SK-N-SH (cell line): ENCODE measurements at regions not wholly inside any gene's neighbourhood (a gene's known extent, or its start where the extent isn't known, plus 50 kb on each side); places are given as distances from the start of the nearest gene placed in this dataset.

Source experiments
- CTCF ChIA-PET: fragments of 300-600, 350-600 bp; formaldehyde crosslinking; extraction: SDS; loops from one replicate; lab custom pipeline; 2021; lab: Yijun Ruan, JAX
- POLR2A ChIA-PET: fragments of 350-600 bp; sonication (Branson Sonifier 250); formaldehyde crosslinking; extraction: SDS; loops from one replicate; lab custom pipeline; 2020; ENCODE audit warnings: antibody characterized with exemption, inconsistent platforms; lab: Yijun Ruan, JAX
- DNase-seq: peaks from one replicate; pipeline ENCODE4 v3.0.0; 2012
- H2AFZ ChIP-seq: fragments of 200-600 bp; sonication (generic); 2 replicates; pipeline ENCODE4 v1.8.1; 2016; ENCODE audit warnings: antibody characterized with exemption, mild to moderate bottlenecking, low read depth
- H3F3A ChIP-seq: fragments of 200-600 bp; sonication (generic); replicated peaks from 2 replicates; pipeline ENCODE3; 2016; ENCODE audit warnings: antibody characterized with exemption, mild to moderate bottlenecking; ENCODE audit not compliant: insufficient read depth
- H3K27ac ChIP-seq, 2 experiments: fragments of 200-500 bp in 1 of 2; fragments of 200-600 bp in 1 of 2; sonication (Bioruptor generic) in 1 of 2; sonication (generic), shearing (Covaris generic) in 1 of 2; 2 replicates each; pipeline versions ENCODE4 v1.5.1 to v1.6.1; 2014 to 2016; ENCODE audit warnings: low read depth in 2 of 2, inconsistent platforms in 1 of 2, low read length in 1 of 2, mild to moderate bottlenecking in 1 of 2, mixed read lengths in 1 of 2
- H3K27me3 ChIP-seq: fragments of 200-600 bp; sonication (generic), shearing (Covaris generic); 2 replicates; pipeline ENCODE4 v1.6.1; 2016; ENCODE audit warnings: mixed run types; ENCODE audit not compliant: insufficient read depth
- H3K36me3 ChIP-seq, 2 experiments: fragments of 200-500 bp in 1 of 2; fragments of 200-600 bp in 1 of 2; sonication (Bioruptor generic) in 1 of 2; sonication (generic) in 1 of 2; replicated peaks in 1 of 2; 2 replicates each; pipeline versions ENCODE3 to v1.5.1; 2014 to 2016; ENCODE audit warnings: low read length in 1 of 2, mild to moderate bottlenecking in 1 of 2; ENCODE audit not compliant: insufficient read depth in 2 of 2, control insufficient read depth in 1 of 2
- H3K4me1 ChIP-seq, 2 experiments: fragments of 200-500 bp in 1 of 2; fragments of 200-600 bp in 1 of 2; sonication (Bioruptor generic) in 1 of 2; sonication (generic), shearing (Covaris generic) in 1 of 2; 2 replicates each; pipeline versions ENCODE4 v1.5.1 to v1.6.1; 2014 to 2016; ENCODE audit warnings: low read depth in 1 of 2, low read length in 1 of 2, mixed run types in 1 of 2; ENCODE audit not compliant: insufficient read depth in 2 of 2, control insufficient read depth in 1 of 2
- H3K4me2 ChIP-seq: fragments of 200-600 bp; sonication (generic), shearing (Covaris generic); 2 replicates; pipeline ENCODE4 v1.6.1; 2017; ENCODE audit warnings: mixed run types
- H3K4me3 ChIP-seq, 2 experiments: fragments of 200-500 bp in 1 of 2; fragments of 200-600 bp in 1 of 2; sonication (Bioruptor generic) in 1 of 2; sonication (generic), shearing (Covaris generic) in 1 of 2; 2 replicates each; pipeline versions ENCODE4 v1.5.1 to v1.8.1; 2014 to 2016; ENCODE audit warnings: low read depth in 2 of 2, inconsistent platforms in 1 of 2, low read length in 1 of 2, mild to moderate bottlenecking in 1 of 2, mixed read lengths in 1 of 2, moderate library complexity in 1 of 2
- H3K79me2 ChIP-seq: fragments of 200-600 bp; sonication (generic); 2 replicates; pipeline ENCODE4 v1.8.1; 2017; ENCODE audit warnings: mild to moderate bottlenecking; ENCODE audit not compliant: insufficient read depth
- H3K9ac ChIP-seq: fragments of 200-600 bp; sonication (generic); 2 replicates; pipeline ENCODE4 v1.6.1; 2017; ENCODE audit warnings: mixed run types
- H3K9me2 ChIP-seq: fragments of 200-600 bp; sonication (generic); 2 replicates; pipeline ENCODE4 v1.6.1; 2017; ENCODE audit warnings: mixed run types
- H3K9me3 ChIP-seq: fragments of 200-600 bp; sonication (generic); 2 replicates; pipeline ENCODE4 v1.6.1; 2017; ENCODE audit warnings: mixed run types, mild to moderate bottlenecking, moderate library complexity
- H4K20me1 ChIP-seq: fragments of 200-600 bp; sonication (generic); 2 replicates; pipeline ENCODE4 v1.6.1; 2017; ENCODE audit warnings: mild to moderate bottlenecking, mixed run types; ENCODE audit not compliant: insufficient read depth
- EP300 ChIP-seq, 2 experiments: IDR thresholded peaks; 2 replicates each; pipeline versions ENCODE4 v1.4.0 to v1.6.1; 2012; ENCODE audit warnings: borderline replicate concordance in 1 of 2, low read depth in 1 of 2, low read length in 1 of 2
- FOXM1 ChIP-seq: IDR thresholded peaks from 2 replicates; pipeline ENCODE4 v1.4.0; 2012; ENCODE audit warnings: low read depth, mild to moderate bottlenecking
- GABPA ChIP-seq: IDR thresholded peaks from 2 replicates; pipeline ENCODE4 v1.4.0; 2012; ENCODE audit warnings: low read depth, mild to moderate bottlenecking
- GATA2 ChIP-seq: sonication (generic); formaldehyde crosslinking; IDR thresholded peaks from 2 replicates; pipeline ENCODE4 v1.5.0; 2020; ENCODE audit warnings: mild to moderate bottlenecking, missing genetic modification reagents
- MEF2A ChIP-seq: IDR thresholded peaks from 2 replicates; pipeline ENCODE4 v1.4.0; 2012; ENCODE audit warnings: low read depth, borderline replicate concordance
- MXI1 ChIP-seq: IDR thresholded peaks from 2 replicates; pipeline ENCODE4 v1.6.1; 2012; ENCODE audit warnings: mild to moderate bottlenecking, low read depth, low read length, improper control_type of control experiment
- NRF1 ChIP-seq: IDR thresholded peaks from 2 replicates; pipeline ENCODE4 v1.6.1; 2012; ENCODE audit warnings: low read depth, mild to moderate bottlenecking, low read length
- RAD21 ChIP-seq: IDR thresholded peaks from 2 replicates; pipeline ENCODE4 v1.6.1; 2012; ENCODE audit warnings: mild to moderate bottlenecking, low read length
- SIN3A ChIP-seq: IDR thresholded peaks from 2 replicates; pipeline ENCODE4 v1.6.1; 2012; ENCODE audit warnings: low read depth, mild to moderate bottlenecking, low read length, moderate library complexity, borderline replicate concordance
- WGBS: methylation state at CpG from one replicate; pipeline ENCODE4 v1.1.6; 2017; ENCODE audit warnings: low lambda C conversion rate; 5-methylcytosine and 5-hydroxymethylcytosine counted together
- TF ChIP-seq, protein P1 (sequence below): IDR thresholded peaks from 2 replicates; pipeline ENCODE4; 2012
- TF ChIP-seq, protein P2 (sequence below): fragments of 150-350 bp; IDR thresholded peaks from 2 replicates; pipeline ENCODE4 v1.6.1; 2016; ENCODE audit warnings: mild to moderate bottlenecking, low read depth, low read length
- TF ChIP-seq, protein P3 (sequence below): IDR thresholded peaks from 2 replicates; pipeline ENCODE4 v1.6.1; 2012; ENCODE audit warnings: mild to moderate bottlenecking, low read depth, low read length, moderate library complexity
- TF ChIP-seq, protein P4 (sequence below): IDR thresholded peaks from 2 replicates; pipeline ENCODE4 v1.4.0; 2012; ENCODE audit warnings: low read depth, borderline replicate concordance
- TF ChIP-seq, protein P5 (sequence below): IDR thresholded peaks from 2 replicates; pipeline ENCODE4 v1.4.0; 2012; ENCODE audit warnings: low read depth, borderline replicate concordance

DNA sequence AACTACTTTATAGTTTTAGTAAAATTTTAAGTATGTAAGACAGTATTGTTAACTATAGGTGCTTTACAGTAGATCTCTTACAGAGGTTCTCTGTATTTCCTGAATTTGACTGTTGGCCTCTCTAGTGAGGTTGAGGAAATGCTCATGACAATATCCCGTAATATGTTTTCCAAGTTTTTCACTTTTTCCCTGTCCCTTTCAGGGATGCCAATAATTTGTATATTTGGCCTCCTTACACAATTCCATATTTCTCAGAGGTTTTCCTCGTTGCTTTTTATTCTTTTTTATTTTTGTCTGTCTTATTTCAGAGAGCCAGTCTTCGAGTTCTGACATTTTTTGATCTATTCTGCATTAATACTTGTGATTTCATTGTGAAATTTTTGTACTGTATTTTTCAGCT lies 233.7 kb upstream of the PDE3A start:
- Histone ChIP-seq H3K4me3 (no peak overlapping the region), H2AFZ (no peak overlapping the region), H3K36me3 (no peaks in the 10 kb centered on the region), H3K9me3 (no peaks in the 10 kb centered on the region), H3F3A (no peaks in the 10 kb centered on the region), H3K27me3 (no peaks in the 10 kb centered on the region), H3K4me1 (no peaks in the 10 kb centered on the region; a peak in 1 of 4 replicates), H3K27ac (no peak overlapping the region), H3K9me2 (no peaks in the 10 kb centered on the region), H4K20me1 (no peaks in the 10 kb centered on the region), H3K79me2 (no peaks in the 10 kb centered on the region), H3K9ac (no peak overlapping the region), H3K4me2 (no peak overlapping the region)
- DNase-seq: no peak
- ChIA-PET POLR2A (no interaction called here), CTCF (interaction anchor here (1.2 kb wide), 1 partner anchor 9 kb away, joined by 3 read pairs; no protein-coding TSS in a partner anchor)
- WGBS: 47% methylated on average over 3 of the region's 3 CpGs
- TF ChIP-seq GATA2: no peak
- TF ChIP-seq, protein P1, sequence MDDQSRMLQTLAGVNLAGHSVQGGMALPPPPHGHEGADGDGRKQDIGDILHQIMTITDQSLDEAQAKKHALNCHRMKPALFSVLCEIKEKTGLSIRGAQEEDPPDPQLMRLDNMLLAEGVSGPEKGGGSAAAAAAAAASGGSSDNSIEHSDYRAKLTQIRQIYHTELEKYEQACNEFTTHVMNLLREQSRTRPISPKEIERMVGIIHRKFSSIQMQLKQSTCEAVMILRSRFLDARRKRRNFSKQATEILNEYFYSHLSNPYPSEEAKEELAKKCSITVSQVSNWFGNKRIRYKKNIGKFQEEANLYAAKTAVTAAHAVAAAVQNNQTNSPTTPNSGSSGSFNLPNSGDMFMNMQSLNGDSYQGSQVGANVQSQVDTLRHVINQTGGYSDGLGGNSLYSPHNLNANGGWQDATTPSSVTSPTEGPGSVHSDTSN: no peak
- TF ChIP-seq, protein P2, sequence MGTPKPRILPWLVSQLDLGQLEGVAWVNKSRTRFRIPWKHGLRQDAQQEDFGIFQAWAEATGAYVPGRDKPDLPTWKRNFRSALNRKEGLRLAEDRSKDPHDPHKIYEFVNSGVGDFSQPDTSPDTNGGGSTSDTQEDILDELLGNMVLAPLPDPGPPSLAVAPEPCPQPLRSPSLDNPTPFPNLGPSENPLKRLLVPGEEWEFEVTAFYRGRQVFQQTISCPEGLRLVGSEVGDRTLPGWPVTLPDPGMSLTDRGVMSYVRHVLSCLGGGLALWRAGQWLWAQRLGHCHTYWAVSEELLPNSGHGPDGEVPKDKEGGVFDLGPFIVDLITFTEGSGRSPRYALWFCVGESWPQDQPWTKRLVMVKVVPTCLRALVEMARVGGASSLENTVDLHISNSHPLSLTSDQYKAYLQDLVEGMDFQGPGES: no peak
- TF ChIP-seq, protein P3, sequence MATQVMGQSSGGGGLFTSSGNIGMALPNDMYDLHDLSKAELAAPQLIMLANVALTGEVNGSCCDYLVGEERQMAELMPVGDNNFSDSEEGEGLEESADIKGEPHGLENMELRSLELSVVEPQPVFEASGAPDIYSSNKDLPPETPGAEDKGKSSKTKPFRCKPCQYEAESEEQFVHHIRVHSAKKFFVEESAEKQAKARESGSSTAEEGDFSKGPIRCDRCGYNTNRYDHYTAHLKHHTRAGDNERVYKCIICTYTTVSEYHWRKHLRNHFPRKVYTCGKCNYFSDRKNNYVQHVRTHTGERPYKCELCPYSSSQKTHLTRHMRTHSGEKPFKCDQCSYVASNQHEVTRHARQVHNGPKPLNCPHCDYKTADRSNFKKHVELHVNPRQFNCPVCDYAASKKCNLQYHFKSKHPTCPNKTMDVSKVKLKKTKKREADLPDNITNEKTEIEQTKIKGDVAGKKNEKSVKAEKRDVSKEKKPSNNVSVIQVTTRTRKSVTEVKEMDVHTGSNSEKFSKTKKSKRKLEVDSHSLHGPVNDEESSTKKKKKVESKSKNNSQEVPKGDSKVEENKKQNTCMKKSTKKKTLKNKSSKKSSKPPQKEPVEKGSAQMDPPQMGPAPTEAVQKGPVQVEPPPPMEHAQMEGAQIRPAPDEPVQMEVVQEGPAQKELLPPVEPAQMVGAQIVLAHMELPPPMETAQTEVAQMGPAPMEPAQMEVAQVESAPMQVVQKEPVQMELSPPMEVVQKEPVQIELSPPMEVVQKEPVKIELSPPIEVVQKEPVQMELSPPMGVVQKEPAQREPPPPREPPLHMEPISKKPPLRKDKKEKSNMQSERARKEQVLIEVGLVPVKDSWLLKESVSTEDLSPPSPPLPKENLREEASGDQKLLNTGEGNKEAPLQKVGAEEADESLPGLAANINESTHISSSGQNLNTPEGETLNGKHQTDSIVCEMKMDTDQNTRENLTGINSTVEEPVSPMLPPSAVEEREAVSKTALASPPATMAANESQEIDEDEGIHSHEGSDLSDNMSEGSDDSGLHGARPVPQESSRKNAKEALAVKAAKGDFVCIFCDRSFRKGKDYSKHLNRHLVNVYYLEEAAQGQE: no peak
- no peak for TF ChIP-seq MXI1
- TF ChIP-seq GABPA: no peak

DNA sequence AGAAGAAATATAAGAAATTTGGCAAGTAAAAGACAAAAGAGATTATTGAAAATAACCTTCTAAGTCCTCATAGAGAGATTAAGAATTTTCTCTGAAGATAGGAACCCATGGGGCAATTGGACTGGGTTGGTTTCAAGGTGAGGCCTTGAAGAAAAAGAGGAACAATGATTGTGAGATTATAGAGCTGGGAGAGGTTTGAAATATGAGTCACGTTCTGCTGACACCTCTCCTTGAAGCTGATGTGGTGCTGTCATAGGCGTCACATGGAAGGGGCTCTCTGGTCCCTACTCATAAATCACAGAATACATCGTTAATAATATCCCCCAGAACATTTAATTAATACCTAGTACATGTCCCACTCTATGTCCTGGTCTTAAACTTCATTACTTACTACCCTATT lies 227.6 kb upstream of the PDE3A start:
- Histone ChIP-seq H3K9ac (no peak overlapping the region), H3K9me3 (no peaks in the 10 kb centered on the region), H2AFZ (no peak overlapping the region), H3K4me1 (peaks cover 0 to 6% of the 10 kb centered on the region in 2 experiments; a peak in 2 of 4 replicates), H3K9me2 (no peaks in the 10 kb centered on the region), H3K27ac (no peak overlapping the region), H3K4me2 (no peak overlapping the region), H3F3A (no peaks in the 10 kb centered on the region), H3K79me2 (no peaks in the 10 kb centered on the region), H4K20me1 (no peaks in the 10 kb centered on the region), H3K4me3 (no peak overlapping the region), H3K27me3 (no peaks in the 10 kb centered on the region), H3K36me3 (no peaks in the 10 kb centered on the region)
- WGBS: 69% methylated on average over 3 of the region's 3 CpGs
- ChIA-PET CTCF (no interaction called here), POLR2A (no interaction called here)
- DNase-seq: no peak
- TF ChIP-seq, protein P3: no peak
- no peak for TF ChIP-seq NRF1
- TF ChIP-seq MEF2A: no peak
- no peak for TF ChIP-seq EP300 (IDR thresholded peaks at IDR 0.05; ENCODE audit: borderline replicate concordance in 1 of 2, low read depth in 1 of 2, low read length in 1 of 2)
- TF ChIP-seq GATA2: no peak
- no peak for TF ChIP-seq GABPA
- TF ChIP-seq, protein P4, sequence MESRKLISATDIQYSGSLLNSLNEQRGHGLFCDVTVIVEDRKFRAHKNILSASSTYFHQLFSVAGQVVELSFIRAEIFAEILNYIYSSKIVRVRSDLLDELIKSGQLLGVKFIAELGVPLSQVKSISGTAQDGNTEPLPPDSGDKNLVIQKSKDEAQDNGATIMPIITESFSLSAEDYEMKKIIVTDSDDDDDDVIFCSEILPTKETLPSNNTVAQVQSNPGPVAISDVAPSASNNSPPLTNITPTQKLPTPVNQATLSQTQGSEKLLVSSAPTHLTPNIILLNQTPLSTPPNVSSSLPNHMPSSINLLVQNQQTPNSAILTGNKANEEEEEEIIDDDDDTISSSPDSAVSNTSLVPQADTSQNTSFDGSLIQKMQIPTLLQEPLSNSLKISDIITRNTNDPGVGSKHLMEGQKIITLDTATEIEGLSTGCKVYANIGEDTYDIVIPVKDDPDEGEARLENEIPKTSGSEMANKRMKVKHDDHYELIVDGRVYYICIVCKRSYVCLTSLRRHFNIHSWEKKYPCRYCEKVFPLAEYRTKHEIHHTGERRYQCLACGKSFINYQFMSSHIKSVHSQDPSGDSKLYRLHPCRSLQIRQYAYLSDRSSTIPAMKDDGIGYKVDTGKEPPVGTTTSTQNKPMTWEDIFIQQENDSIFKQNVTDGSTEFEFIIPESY: no peak
- TF ChIP-seq FOXM1: no peak
- TF ChIP-seq RAD21: no peak
- no peak for TF ChIP-seq SIN3A
- TF ChIP-seq, protein P5, sequence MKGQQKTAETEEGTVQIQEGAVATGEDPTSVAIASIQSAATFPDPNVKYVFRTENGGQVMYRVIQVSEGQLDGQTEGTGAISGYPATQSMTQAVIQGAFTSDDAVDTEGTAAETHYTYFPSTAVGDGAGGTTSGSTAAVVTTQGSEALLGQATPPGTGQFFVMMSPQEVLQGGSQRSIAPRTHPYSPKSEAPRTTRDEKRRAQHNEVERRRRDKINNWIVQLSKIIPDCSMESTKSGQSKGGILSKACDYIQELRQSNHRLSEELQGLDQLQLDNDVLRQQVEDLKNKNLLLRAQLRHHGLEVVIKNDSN: no peak
